OCI-LY1 (cell line): ENCODE measurements at regions not wholly inside any gene's neighbourhood (a gene's known extent, or its start where the extent isn't known, plus 50 kb on each side); places are given as distances from the start of the nearest gene placed in this dataset.

Experiments
- H2AFZ ChIP-seq: fragments of 200-600 bp; sonication (generic), shearing (Covaris generic); 2 replicates; pipeline ENCODE4 v1.6.0; 2014; ENCODE audit warnings: antibody characterized with exemption, mild to moderate bottlenecking, low read length
- H3F3A ChIP-seq: fragments of 200-600 bp; sonication (generic), shearing (Covaris generic); 2 replicates; pipeline ENCODE4 v1.6.0; 2014; ENCODE audit warnings: mild to moderate bottlenecking, antibody characterized with exemption, low read length, moderate library complexity; ENCODE audit not compliant: insufficient read depth
- H3K27ac ChIP-seq: fragments of 200-600 bp; sonication (generic); 2 replicates; pipeline ENCODE4 v1.5.1; 2014; ENCODE audit warnings: low read length, mixed run types, mild to moderate bottlenecking, low read depth; ENCODE audit not compliant: poor library complexity, severe bottlenecking
- H3K27me3 ChIP-seq: fragments of 200-600 bp; sonication (generic); 2 replicates; pipeline ENCODE4 v1.6.0; 2014; ENCODE audit warnings: antibody characterized with exemption, mild to moderate bottlenecking, low read length, moderate library complexity; ENCODE audit not compliant: insufficient read depth
- H3K36me3 ChIP-seq: fragments of 200-600 bp; sonication (generic); 2 replicates; pipeline ENCODE4 v1.6.1; 2014; ENCODE audit warnings: mild to moderate bottlenecking, antibody characterized with exemption, low read length, moderate library complexity, mixed read lengths; ENCODE audit not compliant: insufficient read depth
- H3K4me1 ChIP-seq: fragments of 200-600 bp; sonication (generic); 2 replicates; pipeline ENCODE4 v1.5.1; 2014; ENCODE audit warnings: mild to moderate bottlenecking, low read length, moderate library complexity; ENCODE audit not compliant: insufficient read depth, severe bottlenecking
- H3K4me2 ChIP-seq: fragments of 200-600 bp; sonication (generic), shearing (Covaris generic); 2 replicates; pipeline ENCODE4 v1.6.1; 2014; ENCODE audit warnings: low read length
- H3K4me3 ChIP-seq: fragments of 200-600 bp; sonication (generic); 2 replicates; pipeline ENCODE4 v1.5.1; 2014; ENCODE audit warnings: low read length, low read depth, mild to moderate bottlenecking, mixed read lengths; ENCODE audit not compliant: poor library complexity, severe bottlenecking
- H3K79me2 ChIP-seq: fragments of 200-600 bp; shearing (Covaris generic); 2 replicates; pipeline ENCODE4 v1.6.1; 2016; ENCODE audit warnings: mixed run types, low read length, mixed read lengths; ENCODE audit not compliant: insufficient read depth
- H3K9ac ChIP-seq: fragments of 200-600 bp; sonication (generic), shearing (Covaris generic); 2 replicates; pipeline ENCODE4 v1.6.1; 2014; ENCODE audit warnings: mild to moderate bottlenecking, low read length, mixed read lengths
- H3K9me2 ChIP-seq: fragments of 200-600 bp; sonication (generic), shearing (Covaris generic); 2 replicates; pipeline ENCODE4 v1.6.1; 2014; ENCODE audit warnings: low read depth, mild to moderate bottlenecking, low read length, mixed read lengths
- H3K9me3 ChIP-seq: fragments of 200-600 bp; shearing (Covaris generic); 2 replicates; pipeline ENCODE4 v1.6.1; 2014; ENCODE audit warnings: low read length, mixed read lengths
- H4K20me1 ChIP-seq: fragments of 200-600 bp; sonication (generic), shearing (Covaris generic); 2 replicates; pipeline ENCODE4 v1.6.0; 2016; ENCODE audit warnings: mild to moderate bottlenecking, low read length; ENCODE audit not compliant: insufficient read depth
- EZH2 ChIP-seq: fragments of 200-600 bp; sonication (generic), shearing (Covaris generic); IDR thresholded peaks from 2 replicates; pipeline ENCODE4 v1.8.0; 2017; ENCODE audit warnings: borderline replicate concordance, mixed run types, mild to moderate bottlenecking, antibody characterized with exemption, low read length, moderate library complexity, mixed read lengths
- TF ChIP-seq, protein P1 (sequence below): fragments of 200-600 bp; sonication (generic), shearing (Covaris generic); IDR thresholded peaks from 2 replicates; pipeline ENCODE4 v1.5.1; 2017; ENCODE audit warnings: mild to moderate bottlenecking, antibody characterized with exemption, low read length, moderate library complexity, mixed read lengths

DNA sequence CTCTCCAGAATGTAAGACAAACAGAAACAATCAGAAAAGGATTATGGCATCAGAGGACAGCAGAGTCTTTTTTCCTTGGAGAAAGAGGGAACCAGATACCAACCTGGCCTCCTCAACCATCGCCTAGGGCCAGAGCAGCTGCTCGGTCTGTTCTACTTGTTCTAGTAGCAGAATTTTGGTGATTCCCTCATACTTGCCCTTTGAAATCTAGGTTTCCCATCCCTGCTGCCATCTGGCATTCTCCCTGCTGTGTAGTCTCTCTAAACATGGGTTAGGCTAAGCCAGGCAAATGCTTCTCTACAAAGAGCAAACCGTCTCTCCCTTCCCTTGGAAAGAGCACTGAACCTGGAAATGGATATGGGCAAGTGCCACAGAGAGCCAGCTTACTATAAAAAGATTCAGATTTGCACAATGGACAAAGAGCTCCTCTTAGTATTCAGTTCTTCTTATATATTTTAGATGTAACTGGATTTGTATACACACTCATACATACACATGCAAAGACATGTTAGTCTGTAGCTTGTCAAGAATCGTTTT, 208.6 kb upstream of the ST6GAL2 start:
- no peak overlapping the region for H3K27ac ChIP-seq
- H3K4me1 ChIP-seq = no peaks in the 10 kb centered on the region
- H3K79me2 ChIP-seq = no peaks in the 10 kb centered on the region
- no peak overlapping the region for H2AFZ ChIP-seq
- no peaks in the 10 kb centered on the region for H3K9me3 ChIP-seq
- no peaks in the 10 kb centered on the region for H3K9me2 ChIP-seq
- TF ChIP-seq EZH2 = no peak
- TF ChIP-seq, protein P1, sequence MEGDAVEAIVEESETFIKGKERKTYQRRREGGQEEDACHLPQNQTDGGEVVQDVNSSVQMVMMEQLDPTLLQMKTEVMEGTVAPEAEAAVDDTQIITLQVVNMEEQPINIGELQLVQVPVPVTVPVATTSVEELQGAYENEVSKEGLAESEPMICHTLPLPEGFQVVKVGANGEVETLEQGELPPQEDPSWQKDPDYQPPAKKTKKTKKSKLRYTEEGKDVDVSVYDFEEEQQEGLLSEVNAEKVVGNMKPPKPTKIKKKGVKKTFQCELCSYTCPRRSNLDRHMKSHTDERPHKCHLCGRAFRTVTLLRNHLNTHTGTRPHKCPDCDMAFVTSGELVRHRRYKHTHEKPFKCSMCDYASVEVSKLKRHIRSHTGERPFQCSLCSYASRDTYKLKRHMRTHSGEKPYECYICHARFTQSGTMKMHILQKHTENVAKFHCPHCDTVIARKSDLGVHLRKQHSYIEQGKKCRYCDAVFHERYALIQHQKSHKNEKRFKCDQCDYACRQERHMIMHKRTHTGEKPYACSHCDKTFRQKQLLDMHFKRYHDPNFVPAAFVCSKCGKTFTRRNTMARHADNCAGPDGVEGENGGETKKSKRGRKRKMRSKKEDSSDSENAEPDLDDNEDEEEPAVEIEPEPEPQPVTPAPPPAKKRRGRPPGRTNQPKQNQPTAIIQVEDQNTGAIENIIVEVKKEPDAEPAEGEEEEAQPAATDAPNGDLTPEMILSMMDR = no peak
- no peak overlapping the region for H3K9ac ChIP-seq
- H3K27me3 ChIP-seq = no peaks in the 10 kb centered on the region
- no peak overlapping the region for H3K4me2 ChIP-seq
- H4K20me1 ChIP-seq = no peaks in the 10 kb centered on the region
- H3K36me3 ChIP-seq = no peaks in the 10 kb centered on the region
- no peaks in the 10 kb centered on the region for H3F3A ChIP-seq
- H3K4me3 ChIP-seq = no peak overlapping the region

DNA sequence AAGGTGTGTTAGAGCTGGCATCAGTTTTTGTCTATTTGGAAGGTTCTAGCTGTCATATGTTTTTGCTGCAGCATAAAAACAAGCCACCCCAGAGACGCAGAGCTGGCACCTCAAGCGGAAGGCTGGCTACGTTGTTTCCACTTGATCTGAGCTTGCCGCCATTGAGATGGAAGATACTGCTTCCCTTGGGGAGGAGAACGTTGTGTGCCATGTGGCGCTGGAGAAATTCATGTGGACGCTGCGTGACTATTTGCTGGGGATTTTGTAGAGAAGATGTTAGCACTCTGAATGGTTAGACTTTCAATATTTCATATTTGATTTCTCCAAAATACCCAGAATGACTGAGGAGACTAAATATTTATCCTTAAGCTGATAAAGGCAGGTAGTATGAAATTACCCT, 216.2 kb upstream of the ST6GAL2 start:
- H3K9me3 ChIP-seq = no peaks in the 10 kb centered on the region

GRCh38 chr2:107107351-107107750, 221.4 kb upstream of the ST6GAL2 start:
- no peaks in the 10 kb centered on the region for H4K20me1 ChIP-seq
- no peaks in the 10 kb centered on the region for H3K4me1 ChIP-seq
- no peak for TF ChIP-seq EZH2
- TF ChIP-seq, protein P1 = no peak
- no peak overlapping the region for H2AFZ ChIP-seq
- no peak overlapping the region for H3K9ac ChIP-seq
- no peaks in the 10 kb centered on the region for H3K9me2 ChIP-seq
- H3K9me3 ChIP-seq = no peaks in the 10 kb centered on the region
- H3K27me3 ChIP-seq = no peaks in the 10 kb centered on the region
- no peak overlapping the region for H3K4me3 ChIP-seq
- no peaks in the 10 kb centered on the region for H3K36me3 ChIP-seq
- no peaks in the 10 kb centered on the region for H3F3A ChIP-seq
- no peaks in the 10 kb centered on the region for H3K79me2 ChIP-seq
- H3K4me2 ChIP-seq = no peak overlapping the region
- H3K27ac ChIP-seq = no peak overlapping the region

More for the DNA sequence above, 216.2 kb upstream of the ST6GAL2 start:
- H3K27me3 ChIP-seq = no peaks in the 10 kb centered on the region
- no peaks in the 10 kb centered on the region for H3F3A ChIP-seq
- no peaks in the 10 kb centered on the region for H3K9me2 ChIP-seq
- no peaks in the 10 kb centered on the region for H3K79me2 ChIP-seq
- no peak overlapping the region for H3K4me3 ChIP-seq
- TF ChIP-seq, protein P1 = no peak
- TF ChIP-seq EZH2 = no peak
- no peaks in the 10 kb centered on the region for H3K36me3 ChIP-seq
- no peaks in the 10 kb centered on the region for H4K20me1 ChIP-seq
- no peaks in the 10 kb centered on the region for H3K4me1 ChIP-seq
- no peak overlapping the region for H3K27ac ChIP-seq
- H3K4me2 ChIP-seq = no peak overlapping the region
- no peak overlapping the region for H2AFZ ChIP-seq
- H3K9ac ChIP-seq = no peak overlapping the region
